Epithelial cell of proximal tubule (primary cell): ENCODE measurements at regions not wholly inside any gene's neighbourhood (a gene's known extent, or its start where the extent isn't known, plus 50 kb on each side); places are given as distances from the start of the nearest gene placed in this dataset.

Source experiments
- DNase-seq: peaks from one replicate; pipeline ENCODE4 v3.0.0-alpha.2; 2011; ENCODE audit warnings: low read depth
- H3K4me3 ChIP-seq: 2 replicates; pipeline ENCODE4 v1.5.1; 2011; ENCODE audit warnings: low read depth, mild to moderate bottlenecking, low read length
- CTCF ChIP-seq: conservative IDR thresholded peaks from 2 replicates; pipeline ENCODE4 v1.5.1; 2012; ENCODE audit warnings: low read depth, mild to moderate bottlenecking, low read length

DNA sequence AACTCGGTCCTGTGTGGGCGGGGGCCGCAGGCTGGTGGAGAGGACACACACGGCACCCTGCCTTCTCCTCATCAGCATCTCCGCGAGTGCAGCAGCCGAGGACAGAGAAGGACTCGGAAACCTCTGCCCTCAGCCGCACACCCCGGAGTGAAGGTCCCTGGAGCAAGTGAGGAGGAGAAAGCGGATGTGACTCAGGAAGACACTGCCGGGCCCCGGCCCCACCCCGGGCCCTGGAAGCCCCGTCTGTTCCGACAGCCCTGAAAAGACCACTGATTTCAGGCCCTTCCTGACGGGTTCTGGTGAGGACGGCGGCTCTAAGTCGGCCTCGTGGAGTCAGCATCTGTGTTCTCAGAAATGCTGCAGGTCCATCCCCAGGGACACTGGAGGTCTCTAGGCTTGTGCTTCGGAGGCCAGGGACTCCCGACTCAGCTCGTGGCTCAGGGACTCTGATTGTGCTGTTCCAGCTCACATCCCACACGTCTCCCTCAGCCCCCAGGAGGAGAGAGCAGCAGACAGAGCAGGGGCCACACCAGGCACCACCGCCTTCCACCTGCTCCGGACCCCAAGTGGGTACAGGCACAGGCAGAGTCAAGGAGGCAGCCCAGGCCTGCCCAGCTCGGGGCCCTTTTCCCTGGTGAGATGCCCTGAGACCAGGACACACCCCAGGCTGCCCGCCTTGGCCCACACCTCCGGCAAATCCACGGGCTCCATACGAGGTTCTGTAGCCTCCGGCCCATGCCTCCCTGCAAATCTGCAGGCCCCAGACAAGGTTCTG is 134.5 kb upstream of the NKX1-1 start:
- DNase-seq = no peak
- H3K4me3 ChIP-seq = no peak overlapping the region
- TF ChIP-seq CTCF = no peak

DNA sequence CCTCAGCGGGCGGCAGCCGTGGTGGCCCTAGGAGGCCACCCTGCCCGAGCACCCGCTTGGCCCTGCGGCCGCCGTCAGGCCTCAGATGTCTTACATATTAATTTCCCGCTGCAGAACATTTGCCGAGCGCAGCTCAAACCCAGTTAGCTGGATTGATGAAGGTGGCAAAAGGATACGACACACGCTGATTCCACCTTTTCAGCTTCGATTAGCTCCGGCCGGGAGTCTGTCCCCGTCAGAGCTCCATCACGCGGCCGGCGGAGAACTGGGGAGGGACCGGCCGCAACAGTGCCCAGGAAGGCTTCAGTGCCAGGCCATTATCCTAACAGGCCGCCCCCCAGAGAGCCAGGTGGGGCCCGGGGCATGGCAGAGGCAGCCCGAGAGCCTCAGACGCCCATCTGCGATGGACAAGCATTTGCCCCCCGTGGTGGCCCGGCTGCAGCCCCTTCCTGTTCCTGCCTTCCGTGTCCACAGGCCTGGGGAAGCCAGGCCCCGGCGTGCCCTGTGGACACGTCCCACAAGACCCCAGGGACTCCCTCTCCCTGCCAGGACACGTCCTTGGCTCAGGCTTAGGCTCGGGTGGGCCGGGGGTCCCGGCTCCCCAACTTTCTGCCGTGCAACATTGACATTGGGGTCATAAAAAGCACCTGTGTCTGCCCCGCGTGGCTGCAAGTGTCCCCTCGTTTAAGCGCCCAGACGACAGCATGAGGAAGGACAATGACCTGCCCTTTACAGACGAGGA is 133.8 kb upstream of the NKX1-1 start:
- TF ChIP-seq CTCF = no peak
- no peak overlapping the region for H3K4me3 ChIP-seq
- DNase-seq = no peak

- TF ChIP-seq CTCF = no peak
These were observed 132.9 kb upstream of the NKX1-1 start for GRCh38 chr4:1538941-1539772.

DNA sequence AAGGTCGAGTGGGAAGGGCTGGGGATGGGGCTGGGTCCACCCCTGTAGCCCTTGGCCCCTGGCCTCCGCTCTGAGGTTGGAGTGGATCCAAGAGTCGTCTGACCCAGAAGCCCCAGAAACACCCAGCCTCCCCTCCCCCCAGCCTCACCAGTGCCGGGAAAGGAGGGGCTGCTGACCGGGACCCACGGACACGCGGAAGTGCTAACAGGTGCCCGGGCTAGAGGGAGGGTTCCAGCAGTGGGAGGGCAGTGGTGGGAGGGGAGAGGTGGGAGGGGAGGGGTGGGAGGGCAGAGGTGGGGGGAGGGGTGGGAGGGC is 131.8 kb upstream of the NKX1-1 start:
- no peak overlapping the region for H3K4me3 ChIP-seq
- DNase-seq = no peak
- TF ChIP-seq CTCF = no peak

More at GRCh38 chr4:1538941-1539772, 132.9 kb upstream of the NKX1-1 start:
- H3K4me3 ChIP-seq = no peak overlapping the region
- no peak for DNase-seq

GRCh38 chr4:1537410-1538095 is 131.3 kb upstream of the NKX1-1 start:
- no peak for DNase-seq
- no peak overlapping the region for H3K4me3 ChIP-seq
- TF ChIP-seq CTCF = no peak

DNA sequence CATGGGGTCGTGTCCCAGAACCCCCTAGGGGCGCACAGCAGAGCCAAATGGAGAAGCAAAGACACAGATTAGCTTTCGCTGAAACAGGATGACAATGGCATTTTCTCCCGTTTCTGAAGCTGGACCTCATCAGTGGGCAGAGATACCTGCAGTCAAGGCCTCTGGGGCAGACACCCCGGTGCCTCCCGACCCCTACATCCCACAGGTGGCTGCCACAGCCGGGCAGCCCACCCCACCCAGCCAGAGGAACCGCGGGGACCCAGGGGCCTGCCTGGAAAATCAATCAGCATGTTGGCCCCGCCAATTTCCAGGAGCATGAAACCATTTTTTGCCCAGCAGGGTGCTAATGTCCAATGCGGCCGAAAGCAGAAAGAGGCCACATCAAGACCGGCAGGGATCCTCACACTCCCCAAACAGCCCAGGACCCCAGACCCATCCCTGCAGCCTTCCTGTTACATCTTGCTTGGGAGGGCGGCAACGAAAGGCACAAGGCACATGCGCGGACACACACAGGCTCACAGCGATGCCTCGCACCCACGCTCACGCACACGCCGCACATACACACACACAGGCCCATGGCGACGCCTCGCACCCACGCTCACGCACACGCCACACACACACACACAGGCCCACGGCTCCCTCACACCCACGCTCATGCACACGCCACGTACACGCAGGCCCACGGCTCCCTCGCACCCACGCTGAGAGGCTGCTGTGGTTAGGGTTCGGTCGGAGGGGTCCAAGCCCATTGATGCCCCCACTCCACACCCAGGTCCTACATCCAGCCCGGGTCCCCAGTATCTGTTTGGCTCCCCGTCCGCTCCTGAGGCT is 130.6 kb upstream of the NKX1-1 start:
- no peak overlapping the region for H3K4me3 ChIP-seq
- no peak for TF ChIP-seq CTCF
- DNase-seq = no peak
